Breast epithelium (tissue), 3 donors: ENCODE measurements at regions not wholly inside any gene's neighbourhood (a gene's known extent, or its start where the extent isn't known, plus 50 kb on each side); places are given as distances from the start of the nearest gene placed in this dataset.

Experiments
- CTCF ChIP-seq, 3 donors: fragments of 450-650 bp; IDR thresholded peaks; one replicate each; pipeline ENCODE4 v1.5.1; 2016 to 2017; ENCODE audit warnings: antibody characterized with exemption in 3 of 3, mild to moderate bottlenecking in 3 of 3, moderate library complexity in 3 of 3
- POLR2A ChIP-seq: fragments of 450-650 bp; IDR thresholded peaks from one replicate; pipeline ENCODE4 v1.6.1; 2016; ENCODE audit warnings: antibody characterized with exemption, mild to moderate bottlenecking, moderate library complexity
- POLR2AphosphoS5 ChIP-seq, 3 donors: sonication (generic); formaldehyde crosslinking; IDR thresholded peaks; one replicate each; pipeline ENCODE4 v1.6.1; 2017; ENCODE audit warnings: antibody characterized with exemption in 3 of 3

- TF ChIP-seq CTCF (IDR thresholded peaks at IDR 0.05) (no peak), POLR2A (no peak), POLR2AphosphoS5 (IDR thresholded peaks at IDR 0.05) (no peak)
Measured at GRCh38 chr2:43068041-43068533, 158.3 kb downstream of the ZFP36L2 start.
